ENCODE measurements at regions not wholly inside any gene's neighbourhood (a gene's known extent, or its start where the extent isn't known, plus 50 kb on each side); places are given as distances from the start of the nearest gene placed in this dataset.
A peak's percentile ranks its signal among the peaks of the same experiment; 100 is the strongest.
"Not testable (repeated sequence)": the region's sequence is repeated elsewhere in the genome, so short reads cannot be mapped to it uniquely, and the experiment has no call there.

DNA sequence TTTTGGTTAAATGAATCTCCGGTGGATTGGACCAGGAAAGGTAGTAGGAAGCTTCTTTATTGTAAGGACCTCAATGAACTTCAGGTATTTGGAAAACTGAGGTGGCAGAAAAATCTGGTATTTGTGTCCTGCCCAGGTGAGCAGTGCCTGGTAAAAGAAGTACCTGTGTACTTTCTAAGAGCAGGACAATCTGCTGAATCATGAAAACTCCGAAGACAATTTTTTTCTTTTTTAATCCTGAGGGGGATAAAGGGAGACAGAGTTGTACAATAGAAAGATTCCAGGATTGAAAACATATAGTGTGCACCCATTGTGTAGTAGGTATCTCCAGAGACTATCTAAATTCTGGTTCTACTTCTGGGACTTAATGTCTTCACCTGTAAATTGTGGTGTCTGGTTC lies 191.8 kb upstream of the SPOPL start:
- no peak for DNase-seq (ENCODE audit: low read depth, low spot score)
- in situ Hi-C loops (cut with HindIII; ENCODE audit: low pct_unique_long_range_greater_than_20kb, low sequenced_read_pairs) = no loop called here

DNA sequence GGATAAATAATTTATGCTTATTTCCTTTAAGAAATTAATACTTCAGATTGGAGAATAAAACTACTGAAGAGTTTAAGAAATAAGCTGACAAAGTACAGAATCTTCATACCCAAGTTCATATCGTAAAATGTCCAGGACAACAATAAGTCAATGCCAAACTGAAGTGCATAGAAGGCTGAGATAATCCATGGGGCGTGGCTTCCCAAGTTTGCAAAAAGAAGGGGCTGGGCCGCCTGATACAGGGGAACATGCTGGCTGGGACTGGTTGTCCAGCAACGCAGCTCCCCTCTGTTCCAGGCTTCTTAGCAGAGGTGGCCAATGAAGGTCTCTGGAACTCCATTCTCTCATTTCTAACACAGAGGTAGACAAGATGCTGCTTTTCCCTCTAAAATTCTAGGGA lies 189.5 kb upstream of the SPOPL start:
- no peak for DNase-seq (ENCODE audit: low read depth, low spot score)
- in situ Hi-C loops (cut with HindIII; ENCODE audit: low pct_unique_long_range_greater_than_20kb, low sequenced_read_pairs) = no loop called here

DNA sequence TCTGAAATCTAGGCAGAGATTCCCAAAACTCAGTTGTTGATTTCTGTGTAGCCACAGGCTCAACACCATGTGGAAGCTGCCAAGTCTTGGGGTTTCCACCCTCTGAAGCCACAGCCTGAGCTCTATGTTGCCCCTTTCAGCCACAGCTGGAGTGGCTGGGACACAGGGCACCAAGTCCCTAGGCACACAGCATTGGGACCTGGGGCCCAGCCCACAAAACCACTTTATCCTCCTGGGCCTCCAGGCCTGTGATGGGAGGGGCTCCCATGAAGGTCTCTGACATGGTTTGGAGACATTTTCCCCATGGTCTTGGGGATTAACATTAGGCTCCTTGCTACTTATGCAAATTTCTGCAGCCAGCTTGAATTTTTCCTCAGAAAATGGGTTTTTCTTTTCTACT lies 186.0 kb upstream of the SPOPL start:
- in situ Hi-C loops (cut with HindIII; ENCODE audit: low pct_unique_long_range_greater_than_20kb, low sequenced_read_pairs); DNase-seq (ENCODE audit: low read depth, low spot score): not testable (repeated sequence)

DNA sequence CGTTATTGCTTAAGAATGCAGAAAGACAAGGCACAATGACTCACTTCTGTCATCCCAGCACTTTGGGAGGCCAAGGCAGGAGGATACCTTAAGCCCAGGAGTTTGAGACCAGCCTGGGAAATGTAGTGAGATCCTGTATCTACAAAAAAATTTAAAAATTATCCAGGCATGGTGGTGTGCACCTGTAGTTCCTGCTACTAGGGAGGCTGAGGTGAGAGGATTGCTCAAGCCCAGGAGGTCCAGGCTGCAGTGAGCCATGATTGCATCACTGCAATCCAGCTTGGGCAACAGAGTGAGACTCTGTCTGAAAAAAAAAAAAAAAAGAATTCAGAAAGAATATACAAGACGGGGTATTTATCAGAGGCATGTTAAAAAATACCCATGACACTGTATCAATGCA lies 182.0 kb upstream of the SPOPL start:
- peak; percentile 4 for DNase-seq (ENCODE audit: low read depth, low spot score)
- in situ Hi-C loops (cut with HindIII; ENCODE audit: low pct_unique_long_range_greater_than_20kb, low sequenced_read_pairs) = no loop called here

DNA sequence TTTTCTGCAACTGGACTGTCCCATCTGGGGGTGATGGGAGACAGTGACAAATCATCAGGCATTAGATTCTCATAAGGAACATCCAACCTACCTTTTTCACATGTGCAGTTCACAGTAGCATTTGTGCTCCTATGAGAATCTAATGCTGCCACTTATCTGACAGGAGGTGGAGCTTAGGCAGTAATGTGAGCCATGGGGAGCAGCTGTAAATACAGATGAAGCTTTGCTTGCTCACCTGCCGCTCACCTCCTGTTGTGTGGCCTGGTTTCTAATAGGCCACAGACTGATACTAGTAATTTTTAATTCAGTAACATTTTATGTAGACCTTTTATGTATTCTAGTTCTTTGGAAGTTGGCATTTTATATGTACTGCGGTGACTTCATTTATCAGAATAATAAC lies 180.1 kb upstream of the SPOPL start:
- DNase-seq (ENCODE audit: low read depth, low spot score) = no peak
- in situ Hi-C loops (cut with HindIII; ENCODE audit: low pct_unique_long_range_greater_than_20kb, low sequenced_read_pairs) = no loop called here

DNA sequence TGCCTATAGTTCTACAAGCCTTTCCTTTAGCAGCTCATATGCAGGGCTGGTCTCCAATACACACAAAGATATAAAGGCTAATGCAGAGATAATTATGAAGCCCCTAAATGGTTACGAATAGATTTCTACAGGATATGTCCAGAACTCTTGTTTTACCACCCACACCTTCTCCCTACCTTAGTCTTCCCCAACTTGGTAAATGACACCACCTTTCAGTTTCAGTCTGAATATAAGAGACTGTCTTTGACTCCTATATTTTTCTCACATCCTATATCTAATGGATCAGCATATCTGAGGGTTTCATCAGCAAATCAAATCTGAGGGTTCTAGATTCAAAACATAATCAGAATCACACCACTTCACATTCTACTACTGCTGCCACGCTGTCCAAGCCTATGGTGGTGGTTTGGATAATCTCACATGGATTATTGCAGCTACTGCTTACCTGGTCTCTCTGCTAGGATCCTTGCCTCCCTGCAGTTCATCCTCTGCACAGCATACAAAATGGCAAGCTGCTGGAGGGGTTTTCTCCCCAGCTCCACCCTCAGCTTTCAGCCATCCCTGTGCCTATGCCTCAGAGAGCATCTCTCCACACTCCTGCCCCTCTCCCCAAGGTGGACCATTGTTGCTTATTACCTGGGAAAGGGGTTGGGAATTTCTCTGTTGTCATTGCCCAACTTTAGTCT lies 178.0 kb upstream of the SPOPL start:
- in situ Hi-C loops (cut with HindIII; ENCODE audit: low pct_unique_long_range_greater_than_20kb, low sequenced_read_pairs) = no loop called here
- no peak for DNase-seq (ENCODE audit: low read depth, low spot score)

DNA sequence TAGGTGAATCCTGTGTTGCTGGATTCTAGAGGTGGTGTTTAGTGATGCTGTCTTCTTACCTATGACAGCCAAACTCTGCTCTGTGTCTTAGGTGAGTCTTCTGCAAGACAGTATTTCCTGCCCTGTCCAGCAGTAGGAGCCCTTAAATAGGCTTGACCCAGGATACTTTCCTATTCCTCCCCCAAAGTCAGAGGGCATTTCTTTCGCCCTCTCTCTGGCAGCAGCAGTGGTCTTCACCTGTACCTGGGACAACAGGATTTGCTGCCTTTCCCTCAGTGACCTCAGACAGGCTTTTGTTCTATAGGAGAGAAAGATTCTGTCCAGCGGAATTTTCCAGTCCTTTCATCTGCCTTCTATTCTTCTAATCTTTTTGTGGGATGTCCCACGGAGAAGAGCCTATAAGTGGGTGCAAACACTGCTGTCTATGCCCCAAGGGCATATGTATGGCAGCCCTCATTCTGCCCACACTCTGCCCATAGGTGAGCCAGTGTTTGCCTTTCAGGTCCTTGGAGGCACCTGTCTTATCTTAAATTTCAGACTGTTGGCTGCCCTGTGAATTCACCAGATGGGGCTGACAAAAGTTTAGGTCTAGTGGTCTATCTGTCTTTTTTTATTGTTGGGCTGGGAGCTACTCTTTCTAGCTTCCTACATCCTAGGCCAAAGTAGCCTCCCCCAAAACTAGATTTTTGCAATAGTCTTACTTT lies 177.3 kb upstream of the SPOPL start:
- in situ Hi-C loops (cut with HindIII; ENCODE audit: low pct_unique_long_range_greater_than_20kb, low sequenced_read_pairs) = no loop called here
- DNase-seq (ENCODE audit: low read depth, low spot score) = no peak

DNA sequence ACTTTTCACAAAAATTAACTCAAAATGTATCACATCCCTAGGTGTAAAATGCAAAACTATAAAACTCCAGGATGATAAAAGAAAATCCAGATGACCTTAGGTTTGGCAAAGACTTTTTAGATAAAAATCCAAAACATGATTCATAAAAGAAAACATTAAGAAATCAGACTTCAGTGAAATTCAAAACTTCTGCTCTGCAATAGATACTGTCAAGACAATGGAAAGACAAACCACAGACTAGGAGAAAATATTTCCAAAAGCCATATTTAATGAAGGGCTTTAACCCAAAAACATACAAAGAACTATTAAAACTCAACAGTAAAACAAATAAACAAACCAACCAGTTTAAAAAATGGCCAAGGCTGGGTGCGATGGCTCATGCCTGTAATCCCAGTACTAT lies 173.6 kb upstream of the SPOPL start:
- in situ Hi-C loops (cut with HindIII; ENCODE audit: low pct_unique_long_range_greater_than_20kb, low sequenced_read_pairs) = no loop called here

DNA sequence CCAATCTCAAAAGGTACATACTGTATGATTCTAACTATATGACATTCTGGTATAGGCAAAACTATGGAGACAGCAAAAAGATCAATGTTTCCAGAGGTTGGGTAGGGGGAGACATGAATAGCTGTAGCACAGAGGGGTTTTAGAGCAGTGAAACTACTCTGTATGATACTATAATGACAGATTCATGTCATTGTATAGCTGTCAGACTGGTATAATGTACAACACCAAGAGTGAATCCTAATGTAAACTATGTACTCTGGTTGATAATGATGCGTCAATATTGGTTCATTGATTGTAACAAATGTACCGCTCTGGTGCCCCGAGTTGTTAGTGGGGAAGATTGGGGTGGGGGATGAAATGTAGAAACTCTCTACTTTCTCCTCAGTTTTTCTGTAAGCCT lies 172.4 kb upstream of the SPOPL start:
- no peak for DNase-seq (ENCODE audit: low read depth, low spot score)
- in situ Hi-C loops (cut with HindIII; ENCODE audit: low pct_unique_long_range_greater_than_20kb, low sequenced_read_pairs) = no loop called here

More for the DNA sequence above, 173.6 kb upstream of the SPOPL start:
- DNase-seq (ENCODE audit: low read depth, low spot score) = no peak

DNA sequence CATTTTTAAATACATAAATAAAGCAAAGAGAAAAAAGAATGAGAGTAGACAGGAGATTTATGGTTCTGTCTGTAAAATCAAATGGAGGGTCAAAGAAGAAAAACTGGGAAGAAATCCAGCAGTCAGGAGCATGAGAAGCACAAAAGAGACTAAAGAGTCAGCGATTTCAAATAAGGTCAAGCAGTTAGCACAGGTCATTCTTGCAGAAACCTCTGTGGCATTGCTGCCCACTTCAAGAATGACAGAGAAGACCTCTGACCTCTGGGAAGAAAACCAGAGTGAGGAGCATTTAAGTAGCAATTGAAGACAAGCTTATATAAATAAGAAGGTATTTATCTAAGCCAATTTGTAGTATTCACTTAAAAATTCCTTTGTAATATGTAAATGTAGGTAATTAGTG lies 172.0 kb upstream of the SPOPL start:
- no peak for DNase-seq (ENCODE audit: low read depth, low spot score)
- in situ Hi-C loops (cut with HindIII; ENCODE audit: low pct_unique_long_range_greater_than_20kb, low sequenced_read_pairs) = no loop called here

DNA sequence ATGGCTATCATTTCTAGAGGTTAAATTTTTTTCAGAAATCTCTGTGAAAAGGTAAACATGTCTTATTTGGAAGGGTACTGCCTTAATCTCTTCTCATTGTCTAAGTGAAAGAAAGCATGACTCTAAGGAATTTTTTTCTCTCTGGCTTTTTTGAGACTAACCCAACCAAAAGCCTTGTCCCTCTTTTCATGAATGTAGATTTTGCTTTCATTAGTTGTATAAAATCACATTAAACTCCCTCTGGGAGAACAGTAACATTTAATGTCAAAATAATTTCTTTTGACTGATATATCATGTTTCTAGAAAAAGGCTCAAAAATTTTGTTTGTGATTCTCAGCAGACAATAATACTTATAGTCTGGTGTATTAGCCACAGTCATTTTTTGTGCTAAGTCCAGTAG lies 168.4 kb upstream of the SPOPL start:
- no peak for DNase-seq (ENCODE audit: low read depth, low spot score)
- in situ Hi-C loops (cut with HindIII; ENCODE audit: low pct_unique_long_range_greater_than_20kb, low sequenced_read_pairs) = no loop called here

DNA sequence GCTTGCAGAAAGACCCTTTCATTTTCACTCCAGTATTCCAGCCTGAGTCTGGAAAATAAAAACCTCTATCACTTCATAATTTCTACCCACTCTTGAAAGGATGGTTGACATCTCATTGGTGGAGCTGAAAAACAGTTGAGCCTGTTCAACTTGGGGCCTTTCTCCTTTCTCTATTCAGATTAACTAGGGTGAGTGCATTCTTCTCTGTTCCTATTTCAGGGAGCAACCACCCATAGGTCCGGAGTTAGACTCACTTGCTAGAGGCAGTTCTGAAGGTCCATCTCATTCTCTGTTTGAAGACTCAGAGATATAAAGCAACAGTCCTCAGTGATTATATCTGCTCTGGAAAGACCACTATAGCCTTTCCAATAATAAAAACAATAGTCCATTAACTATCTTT lies 167.9 kb upstream of the SPOPL start:
- in situ Hi-C loops (cut with HindIII; ENCODE audit: low pct_unique_long_range_greater_than_20kb, low sequenced_read_pairs) = no loop called here
- DNase-seq (ENCODE audit: low read depth, low spot score) = no peak

DNA sequence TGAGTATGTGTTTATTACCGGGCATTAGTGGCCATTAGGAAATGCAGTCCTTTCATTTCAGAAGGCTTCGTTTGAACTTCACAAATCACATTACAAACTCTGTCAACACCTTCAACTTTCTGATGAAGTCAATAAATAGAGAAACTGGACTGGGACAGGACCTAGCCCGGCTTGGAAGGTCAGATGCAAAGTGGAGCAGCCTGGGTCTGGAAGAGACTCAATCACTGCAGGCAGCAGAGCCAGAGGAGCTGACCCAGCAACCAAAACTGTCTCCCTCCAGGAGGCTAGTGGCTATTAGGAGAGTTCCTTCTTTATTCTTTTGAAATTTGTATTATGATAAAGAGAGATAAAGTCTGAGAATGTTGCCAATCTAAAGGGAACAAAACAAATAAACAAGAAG lies 167.2 kb upstream of the SPOPL start:
- in situ Hi-C loops (cut with HindIII; ENCODE audit: low pct_unique_long_range_greater_than_20kb, low sequenced_read_pairs) = no loop called here
- no peak for DNase-seq (ENCODE audit: low read depth, low spot score)

DNA sequence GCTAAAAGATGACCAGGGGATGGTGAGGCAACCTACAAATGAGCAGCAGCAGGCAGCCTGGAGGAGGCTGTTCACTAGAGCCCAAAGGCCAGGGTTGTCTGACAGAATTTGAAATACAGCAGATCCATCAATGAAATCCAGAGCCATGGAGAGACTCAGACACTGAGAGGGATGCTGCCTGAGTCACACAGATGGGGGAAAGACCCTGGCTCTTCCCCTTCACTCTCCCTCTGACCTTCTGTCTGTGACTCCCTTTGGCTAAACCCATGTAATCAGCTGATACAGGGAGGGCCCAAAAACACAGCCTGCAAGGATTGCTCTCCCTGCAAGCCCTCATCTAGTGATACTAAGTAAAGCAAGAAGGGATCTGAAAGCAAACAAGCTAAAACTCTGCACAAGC lies 166.5 kb upstream of the SPOPL start:
- in situ Hi-C loops (cut with HindIII; ENCODE audit: low pct_unique_long_range_greater_than_20kb, low sequenced_read_pairs) = no loop called here
- no peak for DNase-seq (ENCODE audit: low read depth, low spot score)

DNA sequence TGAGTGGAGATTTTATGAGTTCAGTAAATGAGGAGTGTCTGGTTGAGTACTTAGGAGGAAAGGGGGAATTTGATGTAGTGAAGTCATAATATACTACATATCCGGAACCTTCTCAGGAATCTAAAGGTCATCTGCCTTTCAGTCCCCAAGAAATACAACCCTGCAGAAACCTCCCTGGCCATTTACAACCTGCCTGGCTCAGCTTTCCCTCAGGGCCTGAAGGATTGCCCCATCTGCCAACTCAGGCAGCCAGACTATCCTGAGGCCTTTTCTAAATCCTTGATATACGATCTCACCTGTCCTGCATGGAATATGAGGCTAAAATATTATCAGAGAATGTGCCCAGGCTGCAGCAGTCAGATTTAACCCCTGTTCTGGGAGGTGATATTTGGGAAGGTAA lies 165.4 kb upstream of the SPOPL start:
- in situ Hi-C loops (cut with HindIII; ENCODE audit: low pct_unique_long_range_greater_than_20kb, low sequenced_read_pairs) = no loop called here

DNA sequence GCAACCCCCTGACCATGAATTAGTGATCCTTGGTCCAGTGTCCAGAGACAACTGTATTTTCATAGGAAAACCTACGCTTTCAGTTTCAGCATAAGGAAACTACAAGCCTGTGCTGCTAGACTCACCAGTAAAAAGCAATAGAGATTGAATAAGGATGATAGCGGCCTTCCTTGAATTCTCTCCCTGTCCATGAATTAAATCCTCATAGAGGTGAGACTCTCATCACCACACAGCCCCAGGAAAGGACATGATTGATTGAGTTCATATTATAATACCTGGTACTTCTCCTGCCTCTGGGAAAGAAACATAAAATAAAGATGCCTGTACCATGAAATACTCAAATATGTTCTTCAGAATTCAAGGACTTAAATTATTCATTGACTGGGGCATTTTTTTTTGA lies 146.3 kb upstream of the SPOPL start:
- in situ Hi-C loops (cut with HindIII; ENCODE audit: low pct_unique_long_range_greater_than_20kb, low sequenced_read_pairs) = no loop called here
- DNase-seq (ENCODE audit: low read depth, low spot score) = no peak

More for the DNA sequence above, 165.4 kb upstream of the SPOPL start:
- DNase-seq (ENCODE audit: low read depth, low spot score) = no peak

DNA sequence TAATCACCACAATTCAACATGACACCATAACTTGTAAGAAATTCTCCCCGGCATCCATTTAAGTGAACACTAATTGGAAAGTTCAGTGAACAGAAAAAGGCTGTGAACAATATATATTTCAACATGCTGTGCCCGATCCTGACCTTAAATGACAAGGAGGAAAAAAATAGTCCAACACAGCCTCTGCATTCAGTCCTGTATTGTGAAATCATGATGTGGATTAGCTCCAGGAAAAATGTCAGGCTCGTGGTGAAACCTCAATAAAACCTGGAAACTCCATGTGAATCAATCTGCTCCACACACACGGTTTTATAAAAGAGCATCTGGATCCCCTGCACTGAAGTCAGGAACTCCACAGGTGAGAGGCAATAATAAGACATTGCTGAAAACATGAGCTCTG lies 145.4 kb upstream of the SPOPL start:
- peak; percentile 56 for DNase-seq (ENCODE audit: low read depth, low spot score)
- in situ Hi-C loops (cut with HindIII; ENCODE audit: low pct_unique_long_range_greater_than_20kb, low sequenced_read_pairs) = no loop called here

DNA sequence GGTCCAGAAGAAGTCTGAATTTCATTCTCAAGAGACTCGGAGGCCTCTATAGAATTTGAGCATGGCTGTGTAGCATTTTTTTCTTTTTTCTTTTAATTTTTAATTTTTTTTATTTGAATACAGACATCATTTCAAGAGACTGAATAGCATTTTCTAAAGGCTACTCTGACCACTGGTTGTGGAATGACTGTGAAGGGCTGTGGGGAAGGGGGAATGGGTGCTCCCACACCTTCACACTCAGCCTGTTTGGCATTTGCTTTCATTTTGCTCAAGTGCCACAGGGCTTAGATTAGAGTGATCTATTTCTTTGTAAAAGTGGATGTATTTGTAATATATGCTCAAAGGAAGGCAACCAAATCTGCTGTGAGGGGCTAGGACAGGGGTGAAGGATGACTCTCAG lies 142.0 kb upstream of the SPOPL start:
- in situ Hi-C loops (cut with HindIII; ENCODE audit: low pct_unique_long_range_greater_than_20kb, low sequenced_read_pairs) = no loop called here
- no peak for DNase-seq (ENCODE audit: low read depth, low spot score)

DNA sequence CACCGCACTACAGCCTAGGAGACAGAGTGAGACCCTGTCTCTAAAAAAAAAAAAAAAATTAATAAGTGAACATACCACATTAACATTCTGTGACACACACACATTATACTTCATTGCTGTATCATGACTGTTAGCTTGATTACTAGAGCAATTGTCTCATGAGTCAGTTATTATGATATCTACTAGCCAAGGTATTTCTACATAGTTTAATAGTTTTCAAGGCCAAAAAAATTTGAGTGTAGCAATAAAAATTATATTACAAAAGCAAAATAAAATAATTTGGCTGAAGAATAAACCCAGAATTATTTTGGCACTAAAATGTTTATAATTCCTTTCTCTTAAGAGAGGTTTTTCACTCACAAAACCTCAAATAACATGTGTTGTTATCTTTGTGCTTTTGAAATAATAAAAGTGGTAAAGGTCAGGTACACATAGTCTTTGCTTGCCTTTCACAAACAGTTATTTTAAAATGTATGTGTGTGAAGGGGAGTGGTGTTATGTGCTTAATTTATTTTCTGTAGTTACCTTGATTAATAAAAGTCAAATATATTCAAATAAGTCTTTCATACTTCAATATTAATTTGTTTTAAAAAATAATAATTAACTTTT lies 136.9 kb upstream of the SPOPL start:
- DNase-seq (ENCODE audit: low read depth, low spot score) = no peak
- in situ Hi-C loops (cut with HindIII; ENCODE audit: low pct_unique_long_range_greater_than_20kb, low sequenced_read_pairs) = no loop called here
